HG03097 (cell line): ENCODE measurements at regions not wholly inside any gene's neighbourhood (a gene's known extent, or its start where the extent isn't known, plus 50 kb on each side); places are given as distances from the start of the nearest gene placed in this dataset.
"Not testable (repeated sequence)": the region's sequence is repeated elsewhere in the genome, so short reads cannot be mapped to it uniquely, and the experiment has no call there.

ENCODE experiments used
- ATAC-seq: cut with Tn5 transposase; IDR thresholded peaks from one replicate; pipeline ENCODE4 v1.9.1; 2021; ENCODE audit not compliant: unreplicated experiment, low FRiP score

GRCh38 chr4:103318327-103318726, 120.2 kb upstream of the CENPE start:
- ATAC-seq, result no peak

DNA sequence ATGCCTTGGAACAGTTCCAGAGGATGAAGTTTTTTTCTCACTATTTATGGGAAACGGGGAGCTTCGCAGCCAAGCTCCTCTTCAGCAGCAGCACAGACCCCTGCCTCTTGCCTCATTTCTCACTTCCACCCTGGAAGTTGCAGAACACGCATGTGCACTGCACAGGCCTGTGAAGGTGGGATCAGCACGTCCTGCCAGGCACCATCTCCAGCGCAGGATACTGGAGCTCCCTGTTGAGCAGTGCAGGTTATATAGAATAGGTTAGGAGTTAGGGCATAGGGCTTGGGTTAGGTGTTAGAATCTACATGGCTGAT, 110.1 kb upstream of the CENPE start:
- no peak for ATAC-seq

DNA sequence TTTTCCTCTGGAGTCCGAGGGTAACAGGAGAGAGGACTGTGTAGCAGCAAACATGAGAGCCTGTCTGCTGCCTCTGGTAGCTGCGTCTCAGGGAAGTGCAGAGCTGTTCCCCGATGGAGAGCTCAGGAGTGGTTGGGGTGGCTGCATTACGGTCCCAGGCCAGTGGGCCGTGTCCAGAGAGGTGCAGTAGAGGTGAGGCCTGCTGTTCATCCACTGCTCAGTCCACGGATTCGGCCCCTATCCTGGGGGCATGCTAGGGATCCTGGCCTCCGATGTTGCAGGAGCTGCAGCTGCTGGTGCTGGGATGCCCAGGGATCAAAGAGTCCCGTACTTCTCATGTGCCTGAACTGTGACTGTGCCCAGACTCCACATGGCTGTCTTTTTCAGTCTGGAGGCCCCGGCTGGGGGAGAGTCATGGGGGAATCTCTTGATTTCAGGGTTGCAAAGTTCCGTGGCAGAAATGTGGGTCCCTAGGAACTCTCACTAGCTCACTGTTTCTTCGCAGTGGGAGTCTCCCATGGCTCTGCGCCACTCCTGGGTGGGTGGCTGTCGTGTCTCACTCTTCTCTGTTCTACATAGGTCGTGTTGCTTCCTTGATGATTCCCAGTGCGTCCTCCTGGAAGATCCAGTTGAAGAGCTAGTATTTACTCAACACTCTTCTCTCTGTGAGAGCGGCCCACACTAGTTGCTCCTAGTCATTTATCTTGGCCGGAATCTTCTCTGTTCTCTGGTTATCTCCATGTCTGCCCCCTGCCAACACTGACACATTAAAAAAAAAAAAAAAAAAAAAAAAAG, 109.5 kb upstream of the CENPE start:
- no peak for ATAC-seq

DNA sequence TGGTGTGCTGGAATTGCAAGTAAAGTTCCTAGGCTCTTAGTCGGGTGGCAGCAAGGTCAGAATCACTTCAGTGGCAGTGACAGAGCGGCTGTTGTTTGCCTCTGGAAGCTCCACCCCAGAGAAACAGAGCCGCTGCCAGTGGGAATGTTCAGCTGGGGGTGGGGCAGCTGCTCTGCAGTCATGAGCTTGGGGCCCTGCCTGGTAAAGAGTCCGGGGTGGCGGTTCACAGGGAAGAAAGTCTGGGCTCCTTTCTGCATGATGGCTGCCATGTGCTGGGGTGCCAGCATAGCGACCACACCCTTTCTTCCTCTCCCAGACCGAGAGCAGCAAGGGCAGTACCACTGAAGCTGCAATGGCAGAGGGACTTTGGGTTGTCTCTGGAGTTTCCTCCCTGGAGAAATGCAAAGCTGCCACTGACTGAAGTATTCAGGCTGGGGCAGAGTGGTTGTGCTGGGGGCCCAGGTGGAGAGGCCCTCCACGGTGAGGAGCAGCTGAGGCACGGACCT, 108.8 kb upstream of the CENPE start:
- no peak for ATAC-seq

DNA sequence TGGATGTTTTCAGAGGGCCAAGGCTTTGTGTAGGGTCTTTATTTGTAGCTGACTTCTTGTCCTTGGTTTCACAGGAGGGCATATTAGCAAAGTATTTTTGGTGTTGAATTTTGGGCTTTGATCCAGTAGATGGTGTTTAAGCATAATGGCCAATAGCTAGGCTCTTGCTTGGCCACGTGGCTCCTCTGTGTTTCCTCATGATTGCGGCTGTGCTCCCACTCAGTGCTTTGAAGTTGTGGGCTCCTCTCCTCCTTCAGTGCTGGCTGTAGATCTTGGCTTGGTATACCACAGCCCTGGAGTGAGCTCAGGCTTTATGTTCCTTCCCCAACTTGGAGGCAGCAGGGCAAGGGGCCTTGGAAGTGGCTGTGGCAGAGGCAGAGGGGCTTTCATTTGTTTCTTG, 107.2 kb upstream of the CENPE start:
- no peak for ATAC-seq

DNA sequence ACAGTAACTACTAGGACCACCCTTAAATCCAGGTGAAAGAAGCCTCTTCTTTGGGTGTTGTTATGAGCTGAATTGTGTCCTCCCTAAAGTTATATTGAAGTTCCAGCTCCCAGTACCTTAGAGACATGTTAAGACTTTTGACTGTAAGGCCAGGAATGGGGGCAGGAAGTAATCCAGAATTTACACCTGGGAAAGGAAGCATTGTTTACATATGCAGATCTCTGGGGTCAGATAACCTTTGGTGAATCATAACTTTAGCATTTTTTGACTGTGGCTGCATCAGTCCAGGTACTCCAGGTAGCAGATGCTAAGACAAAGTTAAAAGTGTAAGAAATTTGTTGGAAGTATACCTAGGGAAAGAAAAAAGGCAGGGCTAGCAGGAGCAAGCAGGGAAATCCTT, 104.9 kb upstream of the CENPE start:
- ATAC-seq, result no peak

- no peak for ATAC-seq
These were observed 94.8 kb upstream of the CENPE start for GRCh38 chr4:103292959-103293358.

- ATAC-seq, result no peak
These were observed 94.2 kb upstream of the CENPE start for GRCh38 chr4:103292373-103292772.

DNA sequence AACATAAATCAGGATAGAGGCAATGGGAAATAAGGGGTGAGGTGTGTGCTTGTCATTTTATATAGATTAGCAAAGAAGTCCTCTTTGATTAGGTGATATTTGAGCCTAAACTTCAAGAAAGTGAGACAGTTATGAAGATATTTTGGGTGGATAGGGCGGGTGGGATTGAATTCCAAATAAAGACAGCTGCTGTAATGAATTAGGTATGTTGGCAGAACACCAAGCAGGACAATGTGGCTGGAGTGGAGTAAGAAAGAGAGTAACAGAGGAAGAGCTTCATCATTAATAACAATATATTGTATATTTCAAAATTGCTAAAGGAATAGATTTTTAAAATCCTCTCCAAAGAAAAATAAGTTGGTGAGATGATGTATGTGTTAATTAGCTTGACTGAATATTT, 91.0 kb upstream of the CENPE start:
- no peak for ATAC-seq

GRCh38 chr4:103272174-103272573, 74.0 kb upstream of the CENPE start:
- ATAC-seq, result no peak

- ATAC-seq, result no peak
These were observed 70.6 kb upstream of the CENPE start for GRCh38 chr4:103268746-103269145.

DNA sequence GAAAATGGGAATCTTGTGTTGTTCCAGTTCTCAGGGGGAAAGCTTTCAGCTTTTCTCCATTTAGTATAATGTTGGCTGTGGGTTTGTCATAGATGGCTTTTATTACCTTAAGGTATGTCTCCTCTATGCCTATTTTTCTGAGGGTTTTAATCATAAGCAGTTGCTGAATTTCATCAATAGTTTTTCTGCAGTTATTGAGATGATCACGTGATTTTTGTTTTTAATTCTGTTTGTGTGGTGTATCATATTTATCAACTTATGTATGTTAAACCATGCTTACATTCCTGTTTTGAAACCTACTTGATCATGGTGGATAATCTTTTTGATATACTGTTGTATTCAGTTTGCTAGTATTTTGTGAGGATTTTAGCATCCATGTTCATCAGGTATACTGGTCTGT, 66.8 kb upstream of the CENPE start:
- ATAC-seq, result no peak

DNA sequence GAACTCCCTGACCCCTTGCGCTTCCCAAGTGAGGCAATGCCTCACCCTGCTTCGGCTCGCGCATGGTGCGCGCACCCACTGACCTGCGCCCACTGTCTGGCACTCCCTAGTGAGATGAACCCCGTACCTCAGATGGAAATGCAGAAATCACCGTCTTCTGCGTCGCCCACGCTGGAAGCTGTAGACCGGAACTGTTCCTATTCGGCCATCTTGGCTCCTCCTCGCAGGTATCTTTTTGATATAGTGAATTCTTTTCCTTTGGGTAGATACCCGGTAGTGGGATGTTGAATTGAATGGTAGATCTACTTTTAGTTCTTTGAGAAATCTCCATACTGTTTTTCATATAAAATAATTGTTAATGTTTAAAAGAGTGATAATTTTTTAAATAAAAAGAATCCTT, 57.9 kb upstream of the CENPE start:
- ATAC-seq, result not testable (repeated sequence)
